HG03378 (cell line): ENCODE measurements at regions not wholly inside any gene's neighbourhood (a gene's known extent, or its start where the extent isn't known, plus 50 kb on each side); places are given as distances from the start of the nearest gene placed in this dataset.
"Not testable (repeated sequence)": the region's sequence is repeated elsewhere in the genome, so short reads cannot be mapped to it uniquely, and the experiment has no call there.

Experiments used
- ATAC-seq: cut with Tn5 transposase; IDR thresholded peaks from one replicate; pipeline ENCODE4 v1.9.1; 2021; ENCODE audit warnings: mild to moderate bottlenecking, moderate library complexity; ENCODE audit not compliant: unreplicated experiment

DNA sequence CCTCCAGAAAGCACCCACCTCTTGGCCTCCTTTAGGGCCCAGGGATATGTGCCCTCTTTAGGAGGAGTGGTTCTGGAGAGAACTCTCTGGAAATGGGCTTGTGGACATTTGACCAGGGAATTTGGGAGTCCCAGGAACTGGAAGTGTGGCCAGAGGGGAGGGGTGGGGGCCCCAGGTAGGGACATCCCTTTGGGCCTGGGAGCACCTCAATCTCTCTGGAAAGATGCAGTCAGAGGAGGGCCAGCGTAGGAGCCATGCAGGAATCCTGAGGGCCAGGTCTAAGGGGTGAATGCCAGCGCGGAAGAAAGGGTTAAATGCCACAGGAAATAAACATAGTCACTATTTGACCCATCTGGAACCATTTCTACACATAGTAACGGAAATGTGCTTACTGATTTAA is 50.3 kb upstream of the ITGA11 start:
- ATAC-seq, result no peak

DNA sequence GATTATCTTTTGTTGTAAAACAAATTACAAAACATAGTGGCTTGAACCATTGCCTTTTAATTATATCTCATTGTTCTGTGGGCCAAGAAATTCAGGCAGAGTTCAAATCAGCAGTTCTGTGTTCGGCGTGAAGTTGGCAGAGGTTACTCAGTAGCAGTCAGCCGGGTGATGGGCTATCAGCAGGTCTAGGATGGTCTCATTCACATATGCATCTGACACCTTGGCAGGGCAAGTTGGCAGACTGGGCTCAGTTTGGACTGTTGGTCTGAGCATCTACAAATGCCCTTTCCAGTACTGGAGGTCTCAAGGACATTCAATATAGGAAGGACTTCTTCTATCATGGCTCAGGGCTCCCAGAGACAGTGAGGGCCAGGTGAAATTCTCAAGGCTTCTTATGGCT is 51.2 kb upstream of the ITGA11 start:
- ATAC-seq, result no peak

DNA sequence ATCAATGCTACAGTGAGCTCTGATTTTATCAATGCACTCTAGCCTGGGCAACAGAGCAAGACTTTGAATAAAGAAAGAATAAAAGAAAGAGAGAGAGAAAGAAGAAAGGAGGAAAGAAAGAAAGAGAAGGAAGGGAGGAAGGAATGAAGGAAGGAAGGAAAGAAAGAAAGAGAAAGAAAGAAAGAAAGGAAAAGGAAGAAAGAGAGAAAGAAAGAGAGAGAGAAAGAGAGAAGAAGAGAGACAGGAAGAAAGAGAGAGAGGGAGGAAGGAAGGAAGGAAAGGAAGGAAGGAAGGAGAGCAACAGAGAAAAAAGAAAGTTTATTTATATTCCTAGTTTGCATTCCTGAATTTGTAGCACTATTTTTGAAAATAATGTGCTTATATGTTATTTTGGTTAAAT is 52.3 kb upstream of the ITGA11 start:
- no peak for ATAC-seq

GRCh38 chr15:68484696-68485400 is 52.9 kb upstream of the ITGA11 start:
- ATAC-seq, result no peak

DNA sequence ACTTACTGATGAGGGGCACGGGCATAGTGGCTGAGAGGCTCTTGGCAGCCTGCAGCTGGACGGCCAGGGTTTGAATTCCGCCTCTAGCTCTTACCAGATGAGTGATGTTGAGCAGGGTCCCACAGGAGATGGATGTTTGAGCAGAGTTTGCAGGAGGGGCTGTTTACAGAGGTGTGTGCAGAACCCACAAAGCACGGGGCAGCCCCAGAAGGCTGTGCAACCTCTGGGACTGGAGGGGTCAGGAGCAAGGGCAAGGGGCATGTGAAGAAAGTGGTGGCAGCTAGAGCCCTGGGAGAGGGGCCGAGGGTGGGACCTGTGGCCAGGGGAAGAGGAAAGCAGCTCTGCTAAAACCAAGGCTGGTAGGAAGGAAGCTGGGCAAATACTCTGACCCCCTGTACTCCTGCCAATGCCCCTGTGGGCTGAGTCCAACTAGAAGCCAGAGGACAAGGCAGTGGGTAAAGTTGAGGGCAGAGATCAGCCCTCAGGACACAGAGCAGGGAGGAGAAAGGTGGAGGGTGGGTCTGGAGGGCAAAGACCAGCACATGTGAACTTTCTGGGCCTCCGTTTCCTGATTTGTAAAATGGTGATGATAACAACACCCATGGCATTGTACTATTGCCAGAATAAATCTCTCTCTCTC is 53.9 kb upstream of the ITGA11 start:
- no peak for ATAC-seq

- no peak for ATAC-seq
These were observed 55.3 kb upstream of the ITGA11 start for GRCh38 chr15:68487087-68487843.

GRCh38 chr15:68488290-68488689 is 56.3 kb upstream of the ITGA11 start:
- ATAC-seq, result no peak

GRCh38 chr15:68488966-68489365 is 57.0 kb upstream of the ITGA11 start:
- no peak for ATAC-seq

- no peak for ATAC-seq
These were observed 57.5 kb upstream of the ITGA11 start for GRCh38 chr15:68489421-68489820.

DNA sequence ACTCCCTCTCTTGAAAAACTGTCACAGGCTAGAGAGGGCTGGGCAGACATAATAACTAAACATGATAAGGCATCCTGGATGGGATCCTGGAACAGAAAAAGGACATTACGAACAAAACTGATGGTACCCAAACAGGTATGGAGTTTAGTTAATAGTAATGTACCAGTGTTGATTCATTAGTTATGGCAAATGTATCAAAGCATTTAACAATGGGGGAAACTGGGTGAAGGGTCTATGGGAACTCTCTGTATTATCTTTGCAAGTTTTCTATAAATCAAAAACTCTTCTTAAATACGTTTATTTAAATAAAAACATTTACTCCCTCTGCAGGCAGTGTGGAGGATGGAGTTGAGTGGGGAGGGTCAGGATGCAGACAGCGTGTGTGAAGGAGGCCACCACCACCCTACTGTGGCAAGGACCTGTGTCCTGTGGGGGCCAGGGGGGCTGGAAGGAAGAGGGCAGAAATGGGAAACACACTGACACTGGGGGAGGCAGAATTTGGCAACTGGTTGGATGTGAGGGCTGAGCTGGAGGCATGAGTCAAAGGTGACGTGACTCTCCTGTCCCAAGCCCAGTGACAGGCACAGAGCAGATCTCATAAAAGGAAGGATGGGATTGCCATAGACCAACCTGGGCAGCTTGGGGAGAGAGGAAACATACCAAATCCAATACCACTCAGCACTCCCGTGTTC is 59.6 kb upstream of the ITGA11 start:
- no peak for ATAC-seq

GRCh38 chr15:68492855-68493254 is 60.9 kb upstream of the ITGA11 start:
- no peak for ATAC-seq

- no peak for ATAC-seq
These were observed 61.7 kb upstream of the ITGA11 start for GRCh38 chr15:68493629-68494028.

DNA sequence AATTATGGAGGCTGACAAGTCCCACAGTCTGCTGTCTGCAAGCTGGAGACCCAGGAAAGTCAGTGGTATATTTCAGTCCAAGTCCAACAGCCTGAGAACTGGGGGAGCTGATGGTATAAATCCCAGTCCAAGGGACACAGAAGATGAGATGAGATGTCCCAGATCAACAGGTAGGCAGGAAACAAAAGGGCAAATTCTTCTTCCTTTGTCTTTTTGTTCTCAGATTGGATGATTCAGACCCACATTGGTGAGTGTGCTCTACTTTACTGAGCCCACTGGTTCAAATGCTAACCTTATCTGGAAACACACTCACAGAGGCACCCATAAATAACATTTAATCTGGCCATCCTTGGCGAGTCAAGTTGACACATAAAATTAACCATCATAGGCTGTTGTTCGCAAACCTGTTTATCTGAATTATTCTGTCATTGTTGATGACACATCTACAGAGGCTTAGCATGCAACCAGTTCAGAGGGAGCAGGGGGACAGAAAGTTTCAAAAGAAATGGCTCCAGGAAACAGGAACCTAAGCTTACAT is 62.7 kb upstream of the ITGA11 start:
- ATAC-seq, result no peak

GRCh38 chr15:68495221-68495950 is 63.4 kb upstream of the ITGA11 start:
- no peak for ATAC-seq

- no peak for ATAC-seq
These were observed 64.2 kb upstream of the ITGA11 start for GRCh38 chr15:68495981-68496705.

GRCh38 chr15:68496751-68497150 is 64.8 kb upstream of the ITGA11 start:
- not testable (repeated sequence) for ATAC-seq

- no peak for ATAC-seq
These were observed 65.4 kb upstream of the ITGA11 start for GRCh38 chr15:68497206-68497910.

GRCh38 chr15:68498076-68498475 is 66.1 kb upstream of the ITGA11 start:
- no peak for ATAC-seq

DNA sequence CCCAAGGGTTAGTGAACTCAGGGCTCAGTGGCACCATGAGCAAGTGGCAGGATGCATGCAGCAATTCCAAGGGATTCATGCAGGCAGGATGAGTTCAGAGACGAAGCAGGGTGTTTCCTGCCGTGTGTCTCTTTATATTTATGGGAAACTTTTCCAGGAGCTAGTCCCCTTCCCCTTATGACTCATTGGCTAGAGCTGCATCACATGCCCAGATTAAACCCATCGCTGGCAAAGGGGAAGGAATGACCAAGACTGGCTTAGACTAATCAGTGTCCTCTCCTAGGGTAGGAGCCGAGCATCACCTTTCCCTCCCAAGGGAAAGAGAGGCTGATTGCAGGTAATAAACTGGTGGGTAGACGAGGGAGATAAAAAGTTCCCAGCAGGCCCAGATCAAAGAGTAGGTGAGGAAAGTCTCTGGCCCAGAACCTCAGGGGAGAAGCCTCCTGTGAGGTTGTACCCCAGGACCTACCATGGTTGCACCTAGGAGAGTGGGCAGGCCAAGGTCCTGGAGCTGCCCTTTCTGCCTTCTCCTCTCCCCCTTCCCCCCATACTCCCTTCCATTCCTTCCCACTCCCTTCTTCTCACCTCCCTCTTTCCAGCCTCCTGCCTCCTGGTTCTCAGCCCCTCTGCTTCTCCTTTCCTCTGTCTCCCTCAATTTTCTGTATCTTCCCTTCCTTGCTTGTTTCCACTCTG is 67.8 kb upstream of the ITGA11 start:
- no peak for ATAC-seq
